HG02943 (cell line): ENCODE measurements at regions not wholly inside any gene's neighbourhood (a gene's known extent, or its start where the extent isn't known, plus 50 kb on each side); places are given as distances from the start of the nearest gene placed in this dataset.
A peak's percentile ranks its signal among the peaks of the same experiment; 100 is the strongest.

ENCODE experiments used
- ATAC-seq: cut with Tn5 transposase; IDR thresholded peaks from one replicate; pipeline ENCODE4 v1.9.1; 2021; ENCODE audit warnings: mild to moderate bottlenecking, low read depth, moderate library complexity; ENCODE audit not compliant: unreplicated experiment

GRCh38 chr12:27178723-27179399, 65.2 kb upstream of the STK38L start:
- no peak for ATAC-seq

DNA sequence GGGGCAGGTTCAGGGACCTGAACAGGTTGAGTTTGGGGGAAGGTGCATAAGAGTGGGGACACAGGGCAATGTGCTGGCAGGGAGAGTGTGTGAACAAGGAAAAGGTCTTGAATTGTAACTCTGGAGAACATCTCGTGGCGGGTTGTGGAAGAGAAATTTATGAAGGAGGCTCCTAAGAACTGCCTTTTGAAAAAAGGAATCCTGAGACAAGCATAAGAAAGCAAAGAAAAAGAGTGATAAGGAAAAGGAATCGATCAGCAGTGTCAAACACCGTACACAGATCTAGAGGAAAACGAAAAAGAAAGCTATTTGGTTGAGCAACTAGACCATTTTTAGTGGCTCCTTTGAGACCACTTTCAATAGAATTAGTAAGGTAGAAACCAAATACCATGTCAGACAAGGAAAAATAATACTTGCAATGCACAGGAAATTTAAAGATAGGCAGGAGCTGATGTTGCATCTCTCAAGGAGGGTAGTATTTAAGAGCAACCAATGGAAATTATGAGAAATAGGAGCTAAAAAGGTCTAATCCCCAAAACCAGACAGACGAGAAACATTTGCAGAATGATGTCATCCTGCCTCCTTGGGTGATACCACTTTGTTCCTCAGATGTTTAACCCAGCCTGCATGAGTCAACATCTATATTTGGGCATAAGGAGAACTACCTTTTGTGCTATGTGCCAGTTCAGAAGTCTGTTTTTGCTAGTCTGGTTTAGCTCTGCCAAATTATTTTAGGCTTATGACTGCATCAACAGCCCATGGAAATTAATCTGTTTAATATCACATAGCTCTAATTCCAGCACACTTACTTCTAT, 64.5 kb upstream of the STK38L start:
- ATAC-seq, result peak; percentile 95

DNA sequence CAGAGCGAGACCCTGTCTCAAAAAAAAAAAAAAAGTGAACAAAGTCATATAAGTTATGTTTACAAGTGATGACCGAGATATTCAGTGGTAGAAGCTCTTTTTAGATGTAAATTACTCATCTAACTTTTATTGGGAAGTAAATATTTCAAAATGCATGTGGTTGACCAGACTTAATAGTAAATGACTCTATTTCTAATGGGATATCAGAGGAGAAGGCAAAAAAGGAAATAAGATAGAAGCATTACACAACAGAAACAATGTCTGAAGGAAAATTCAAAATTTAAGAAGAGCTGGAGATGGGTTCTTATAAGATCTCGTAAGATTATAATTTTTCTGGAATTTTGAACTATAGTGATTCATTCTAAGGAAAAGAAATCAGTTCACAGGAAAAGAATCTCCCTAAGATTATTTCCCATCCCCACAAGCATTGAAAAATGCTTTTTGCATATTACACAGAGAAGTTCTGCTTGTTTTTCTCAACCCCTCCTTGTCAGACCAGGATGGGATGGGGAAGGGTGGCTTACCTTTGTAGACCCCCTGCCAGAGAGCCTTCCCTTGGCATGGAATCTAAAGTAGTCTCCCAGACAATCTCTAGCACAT, 63.1 kb upstream of the STK38L start:
- no peak for ATAC-seq

DNA sequence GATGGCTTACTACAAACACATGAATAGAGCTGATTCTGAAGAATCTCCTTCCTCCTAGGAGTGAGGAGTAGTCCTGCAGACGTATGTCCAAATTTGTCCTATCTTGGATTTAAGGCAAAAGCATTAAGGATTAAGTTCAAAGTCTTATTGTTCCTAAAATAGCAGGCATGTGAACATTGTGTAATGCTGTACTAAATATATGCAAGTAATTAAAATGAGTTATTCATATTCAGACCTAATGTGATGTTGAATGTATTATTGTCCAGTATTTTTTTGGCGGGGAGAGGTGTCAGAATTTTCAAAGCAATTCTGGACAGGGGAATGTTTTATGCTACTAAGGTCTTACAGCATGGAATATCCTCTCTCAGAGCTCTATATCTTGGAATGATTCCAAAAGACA, 60.7 kb upstream of the STK38L start:
- ATAC-seq, result no peak

- ATAC-seq, result peak; percentile 74
Observed at GRCh38 chr12:27185234-27186021, 58.7 kb upstream of the STK38L start.

DNA sequence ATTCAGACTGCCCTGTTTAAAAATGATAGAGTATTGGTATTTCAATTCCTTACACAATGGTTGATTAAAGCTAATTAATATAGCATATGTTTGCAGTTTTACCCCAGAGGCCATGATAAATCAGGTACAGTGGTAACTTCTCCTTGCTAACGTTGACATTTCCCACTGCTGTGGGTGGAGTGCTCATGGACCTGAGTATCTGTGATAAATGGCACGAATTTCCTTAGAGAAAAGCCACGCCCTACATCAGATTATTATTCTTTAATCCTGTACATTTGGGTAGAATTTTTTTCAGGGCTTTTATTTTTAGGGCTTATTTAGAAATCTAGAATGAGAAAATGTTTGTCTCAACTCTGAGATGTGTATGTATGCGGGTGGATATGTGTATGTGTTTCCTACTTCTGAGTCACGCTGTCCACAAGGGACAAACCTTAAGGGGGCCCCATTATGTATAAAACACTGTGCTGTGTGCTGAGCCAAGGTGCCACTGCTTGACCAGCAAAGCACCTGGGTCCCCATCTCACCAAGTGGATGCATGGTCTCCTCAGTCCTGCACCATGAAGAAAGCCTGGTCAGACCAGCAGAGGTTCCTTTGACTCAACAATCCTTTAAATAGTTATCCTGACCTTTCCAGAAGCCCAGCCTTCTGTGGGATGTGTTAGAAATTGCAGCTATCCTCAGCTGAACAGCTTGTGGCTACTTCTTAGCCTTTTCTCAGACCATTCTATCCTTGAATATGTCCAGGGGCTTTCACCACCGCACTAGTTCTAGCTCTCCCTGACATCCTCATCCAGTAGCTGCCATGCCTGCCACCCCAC, 57.9 kb upstream of the STK38L start:
- ATAC-seq, result no peak

- no peak for ATAC-seq
Observed at GRCh38 chr12:27187697-27188096, 56.4 kb upstream of the STK38L start.

GRCh38 chr12:27190761-27191160, 53.3 kb upstream of the STK38L start:
- ATAC-seq, result no peak

DNA sequence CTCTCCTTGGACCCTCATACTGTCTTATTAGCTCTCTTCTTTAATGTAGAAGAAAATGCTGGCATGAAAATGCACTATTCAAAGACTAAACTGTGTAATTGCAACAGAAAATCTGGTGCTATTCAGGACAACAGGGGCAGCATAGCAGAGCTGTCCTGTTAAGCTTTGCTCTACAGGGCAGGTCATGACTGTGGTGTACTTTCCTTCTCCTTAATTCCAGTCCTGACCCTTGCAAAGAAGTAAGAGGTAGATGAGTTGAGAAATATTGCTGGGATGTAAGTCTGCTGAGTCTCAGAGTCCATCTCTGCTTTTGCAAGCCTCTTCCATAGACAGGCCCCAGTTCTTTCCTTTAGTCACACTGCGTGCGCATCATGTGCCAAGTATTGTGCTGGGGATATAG, 52.6 kb upstream of the STK38L start:
- no peak for ATAC-seq

- ATAC-seq, result no peak
Observed at GRCh38 chr12:27192118-27192802, 51.8 kb upstream of the STK38L start.

- no peak for ATAC-seq
Observed at GRCh38 chr12:27193106-27193505, 51.0 kb upstream of the STK38L start.

GRCh38 chr12:27193854-27194544, 50.1 kb upstream of the STK38L start:
- ATAC-seq, result no peak
